ENCODE measurements at regions not wholly inside any gene's neighbourhood (a gene's known extent, or its start where the extent isn't known, plus 50 kb on each side); places are given as distances from the start of the nearest gene placed in this dataset.

- TF ChIP-seq STAT3 (IDR thresholded peaks at IDR 0.05; ENCODE audit: low read depth, low read length) (no peak), CTCF (IDR thresholded peaks at IDR 0.05 in 2 of 3, conservative IDR thresholded peaks at IDR 0.05 in 1 of 3; ENCODE audit: control insufficient read depth in 2 of 3, extremely low read depth in 1 of 3, insufficient read depth in 1 of 3, low read depth in 3 of 3, low read length in 3 of 3) (no peak), SUPT20H (IDR thresholded peaks at IDR 0.05; ENCODE audit: borderline replicate concordance, control insufficient read depth, low read depth, low read length) (no peak), MTA3 (IDR thresholded peaks at IDR 0.05; ENCODE audit: borderline replicate concordance, low read length) (no peak), ASH2L (IDR thresholded peaks at IDR 0.05; ENCODE audit: borderline replicate concordance, low read depth) (no peak), RAD21 (IDR thresholded peaks at IDR 0.05; ENCODE audit: insufficient read depth, low read depth, low read length) (no peak), POLR2A (IDR thresholded peaks at IDR 0.05; ENCODE audit: low read depth, low read length) (no peak), SPI1 (IDR thresholded peaks at IDR 0.05; ENCODE audit: borderline replicate concordance, insufficient read depth, low read depth, low read length) (no peak), CREB1 (IDR thresholded peaks at IDR 0.05; ENCODE audit: low read depth) (no peak), JUNB (IDR thresholded peaks at IDR 0.05) (no peak), SKIL (IDR thresholded peaks at IDR 0.05; ENCODE audit: low read depth, poor library complexity, severe bottlenecking) (no peak)
Measured at GRCh38 chr5:135683189-135683588, 104.4 kb upstream of the CXCL14 start.

Measured in GM12878 (cell line).